Upper lobe of left lung (tissue), 4 donors: ENCODE measurements at regions not wholly inside any gene's neighbourhood (a gene's known extent, or its start where the extent isn't known, plus 50 kb on each side); places are given as distances from the start of the nearest gene placed in this dataset.

Source experiments
- CTCF ChIP-seq, 6 experiments: fragments of 450-650 bp in 4 of 6; fragments of 200-600 bp in 2 of 6; sonication (generic) in 2 of 6; IDR thresholded peaks; one replicate each; pipeline ENCODE4 v1.5.1; 2016 to 2019; ENCODE audit warnings: antibody characterized with exemption in 6 of 6
- POLR2AphosphoS5 ChIP-seq, 2 donors: sonication (generic); formaldehyde crosslinking; IDR thresholded peaks; one replicate each; pipeline ENCODE4 v1.5.1; 2017; ENCODE audit warnings: antibody characterized with exemption in 2 of 2

GRCh38 chr12:89950421-89950820, 241.8 kb upstream of the ATP2B1 start:
- no peak for TF ChIP-seq CTCF (IDR thresholded peaks at IDR 0.05)
- TF ChIP-seq POLR2AphosphoS5 (IDR thresholded peaks at IDR 0.05) = no peak
